GM12891 (cell line): ENCODE measurements at regions not wholly inside any gene's neighbourhood (a gene's known extent, or its start where the extent isn't known, plus 50 kb on each side); places are given as distances from the start of the nearest gene placed in this dataset.

Experiments
- POLR2A ChIP-seq: IDR thresholded peaks from 2 replicates; pipeline ENCODE4 v1.6.1; 2011; ENCODE audit warnings: low read depth, low read length, control low read depth
- POLR2AphosphoS5 ChIP-seq: IDR thresholded peaks from 2 replicates; pipeline ENCODE4 v1.6.1; 2011; ENCODE audit warnings: low read depth, low read length, control low read depth
- TAF1 ChIP-seq: IDR thresholded peaks from 2 replicates; pipeline ENCODE4 v1.6.1; 2011; ENCODE audit warnings: low read depth, low read length, control low read depth

DNA sequence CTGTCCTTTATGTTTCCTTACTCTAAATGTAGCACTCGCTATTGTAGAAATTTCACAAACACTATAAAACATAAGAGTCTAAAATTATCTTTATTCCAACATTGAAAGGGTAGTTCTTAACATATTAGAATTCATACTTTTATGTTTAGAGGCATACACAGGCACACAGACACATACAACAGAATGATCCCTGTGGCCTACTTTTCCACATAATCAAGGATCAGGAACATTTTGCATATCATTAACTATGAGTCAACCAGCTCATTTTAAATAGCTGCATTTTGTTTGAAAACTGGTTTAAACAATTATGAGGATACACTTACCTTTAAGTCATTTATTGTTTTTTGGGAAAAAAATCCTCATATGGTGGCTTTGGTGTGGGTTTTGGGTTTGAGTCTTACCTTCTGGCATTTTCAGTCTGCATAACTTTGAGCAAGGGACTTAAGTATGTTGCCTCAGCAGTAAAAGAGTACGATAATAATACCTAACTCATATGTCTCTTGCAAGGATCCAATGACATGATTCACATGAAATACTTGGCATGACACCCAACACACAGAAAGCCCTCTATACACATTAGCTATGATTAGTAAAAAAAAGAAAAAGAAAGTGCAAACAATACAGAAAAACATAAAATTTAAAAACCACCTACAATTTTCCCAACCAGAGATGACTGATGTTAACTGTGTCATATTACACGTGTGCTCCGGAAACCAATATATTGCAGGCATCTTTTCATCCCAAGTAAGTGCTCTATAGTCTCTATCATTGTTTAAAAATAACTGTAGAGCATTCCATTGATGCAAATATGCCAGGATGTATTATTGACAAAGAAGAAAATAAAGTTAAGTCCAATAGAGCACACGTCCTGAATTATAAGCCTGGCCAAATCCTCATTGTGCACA, 213.1 kb upstream of the ADAMTS9 start:
- no peak for TF ChIP-seq POLR2A
- no peak for TF ChIP-seq TAF1
- TF ChIP-seq POLR2AphosphoS5 = no peak
